ENCODE measurements at regions not wholly inside any gene's neighbourhood (a gene's known extent, or its start where the extent isn't known, plus 50 kb on each side); places are given as distances from the start of the nearest gene placed in this dataset.
"Not testable (repeated sequence)": the region's sequence is repeated elsewhere in the genome, so short reads cannot be mapped to it uniquely, and the experiment has no call there.

- no peak for DNase-seq (ENCODE audit: low read depth)
These were observed 238.6 kb upstream of the SLC8A1 start for GRCh38 chr2:40690525-40690924.

- DNase-seq (ENCODE audit: low read depth) = no peak
These were observed 248.5 kb upstream of the SLC8A1 start for GRCh38 chr2:40700231-40700954.

- DNase-seq (ENCODE audit: low read depth) = not testable (repeated sequence)
These were observed 260.5 kb upstream of the SLC8A1 start for GRCh38 chr2:40712197-40712894.

- no peak for DNase-seq (ENCODE audit: low read depth)
These were observed 265.0 kb upstream of the SLC8A1 start for GRCh38 chr2:40716879-40717278.

- DNase-seq (ENCODE audit: low read depth) = no peak
These were observed 267.5 kb upstream of the SLC8A1 start for GRCh38 chr2:40719414-40719813.

DNA sequence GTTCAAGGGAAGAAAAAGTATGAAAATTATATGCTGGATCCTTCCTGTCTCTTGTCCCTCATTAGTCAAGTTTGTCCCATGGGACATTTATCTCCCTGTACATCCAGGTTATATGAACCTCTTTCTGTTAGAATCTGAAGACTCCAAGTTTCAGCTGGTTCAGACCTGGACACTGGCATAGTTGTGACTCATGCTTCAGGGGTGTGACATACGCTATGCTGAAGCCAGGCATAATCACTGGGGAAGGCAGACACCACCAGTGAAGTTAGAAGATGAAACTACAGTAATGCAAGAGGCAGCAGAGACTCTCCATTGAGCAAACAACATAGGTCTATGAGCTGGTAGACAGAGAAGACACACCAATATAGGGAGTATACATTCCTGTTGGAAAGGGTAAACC lies 269.7 kb upstream of the SLC8A1 start:
- no peak for DNase-seq (ENCODE audit: low read depth)

DNA sequence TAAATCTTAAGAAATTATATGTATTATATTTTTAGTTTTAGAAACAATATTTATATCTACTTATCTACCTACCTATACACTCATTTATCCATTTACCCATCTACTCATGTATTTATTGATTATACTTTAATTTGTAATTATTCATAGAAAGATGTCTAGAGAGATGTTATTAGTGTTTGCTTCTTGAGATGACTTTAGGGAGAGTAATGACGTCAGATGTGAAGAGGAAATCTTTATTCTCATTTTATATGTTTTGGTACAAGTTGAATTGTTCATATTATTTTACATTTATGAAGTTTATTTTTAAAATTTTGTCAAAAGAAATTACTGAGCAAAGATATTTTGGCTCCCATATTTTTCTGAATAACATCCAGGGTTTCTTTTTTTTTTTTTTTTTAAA lies 271.3 kb upstream of the SLC8A1 start:
- no peak for DNase-seq (ENCODE audit: low read depth)

GRCh38 chr2:40725040-40725439 lies 273.1 kb upstream of the SLC8A1 start:
- no peak for DNase-seq (ENCODE audit: low read depth)

DNA sequence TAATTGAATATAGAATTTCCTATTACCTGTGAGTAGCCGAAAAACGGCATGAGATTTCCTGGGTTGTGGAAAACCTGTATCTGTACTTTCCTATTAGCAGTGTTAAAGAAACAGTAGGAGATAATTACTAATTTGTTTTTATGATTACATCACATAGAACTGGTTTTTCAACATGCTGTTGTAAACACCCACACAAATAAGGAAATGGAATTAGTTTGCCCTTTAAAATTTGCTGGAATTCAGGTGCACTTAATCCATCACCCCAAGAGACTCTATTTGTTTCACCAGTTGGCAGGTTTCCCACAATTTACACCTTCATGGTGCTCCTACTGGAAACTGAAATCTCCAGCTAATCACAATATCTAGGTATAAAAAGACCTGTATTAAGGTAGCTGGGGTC lies 274.1 kb upstream of the SLC8A1 start:
- DNase-seq (ENCODE audit: low read depth) = no peak

DNA sequence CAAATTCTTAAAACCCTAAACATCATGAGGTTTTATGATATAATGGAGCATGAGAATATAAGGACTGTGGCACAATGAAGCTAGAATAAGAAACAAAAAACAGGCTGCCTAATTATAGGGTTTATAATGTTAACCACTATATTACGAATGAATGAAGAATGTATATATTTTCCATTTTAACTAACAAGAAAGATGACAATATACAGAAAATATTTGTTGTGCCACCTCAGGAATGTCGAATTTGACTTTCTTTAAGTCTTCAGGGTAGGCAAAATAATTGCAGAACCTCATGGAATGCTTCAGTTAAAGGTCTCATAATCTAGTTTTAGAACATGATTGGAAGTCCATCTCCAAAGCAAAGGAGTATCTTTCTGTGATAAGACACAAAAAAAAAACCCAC lies 282.9 kb upstream of the SLC8A1 start:
- no peak for DNase-seq (ENCODE audit: low read depth)

- DNase-seq (ENCODE audit: low read depth) = no peak
These were observed 285.3 kb upstream of the SLC8A1 start for GRCh38 chr2:40737180-40737579.

GRCh38 chr2:40740419-40740818 lies 288.5 kb upstream of the SLC8A1 start:
- DNase-seq (ENCODE audit: low read depth) = no peak

GRCh38 chr2:40741532-40741931 lies 289.6 kb upstream of the SLC8A1 start:
- no peak for DNase-seq (ENCODE audit: low read depth)

DNA sequence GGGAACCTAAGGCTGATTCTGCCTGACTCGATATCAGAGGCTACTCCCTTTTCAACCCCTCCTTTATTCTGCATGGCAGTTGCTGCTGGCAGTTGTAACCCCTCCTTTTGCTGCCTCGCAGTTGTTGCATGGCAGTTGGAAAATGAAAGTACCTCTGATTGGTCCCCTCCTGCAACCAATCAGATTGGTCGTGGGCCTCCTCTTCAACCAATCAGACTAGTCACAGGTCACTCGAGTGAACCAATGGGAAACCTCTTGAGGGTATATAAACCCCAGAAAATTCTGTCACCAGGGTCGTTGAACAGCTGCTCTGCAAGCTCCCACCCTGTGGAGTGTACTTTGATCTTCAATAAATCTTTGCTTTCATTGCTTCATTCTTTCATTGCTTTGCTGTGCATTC lies 294.3 kb upstream of the SLC8A1 start:
- DNase-seq (ENCODE audit: low read depth) = no peak

DNA sequence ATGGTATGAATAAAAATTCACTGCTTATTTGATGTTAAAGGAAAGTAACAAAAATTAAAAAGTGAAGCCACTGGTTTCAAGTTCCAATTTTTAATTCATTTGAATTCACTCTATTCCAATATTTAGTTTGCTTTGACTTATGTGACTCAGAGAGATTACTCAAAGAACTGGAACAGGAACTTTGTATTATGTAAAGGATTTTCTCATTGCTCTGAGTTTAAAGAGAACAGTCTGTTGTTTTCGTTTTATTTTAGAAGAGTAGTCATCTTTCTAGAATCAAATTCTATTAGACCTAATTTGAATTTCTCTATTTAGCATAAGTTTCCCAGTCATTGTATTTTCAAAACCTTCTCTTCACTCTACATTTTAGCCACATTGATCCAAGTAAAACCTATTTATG lies 300.1 kb upstream of the SLC8A1 start:
- DNase-seq (ENCODE audit: low read depth) = no peak

- no peak for DNase-seq (ENCODE audit: low read depth)
These were observed 300.9 kb upstream of the SLC8A1 start for GRCh38 chr2:40752796-40753195.

- no peak for DNase-seq (ENCODE audit: low read depth)
These were observed 303.0 kb upstream of the SLC8A1 start for GRCh38 chr2:40754912-40755311.

DNA sequence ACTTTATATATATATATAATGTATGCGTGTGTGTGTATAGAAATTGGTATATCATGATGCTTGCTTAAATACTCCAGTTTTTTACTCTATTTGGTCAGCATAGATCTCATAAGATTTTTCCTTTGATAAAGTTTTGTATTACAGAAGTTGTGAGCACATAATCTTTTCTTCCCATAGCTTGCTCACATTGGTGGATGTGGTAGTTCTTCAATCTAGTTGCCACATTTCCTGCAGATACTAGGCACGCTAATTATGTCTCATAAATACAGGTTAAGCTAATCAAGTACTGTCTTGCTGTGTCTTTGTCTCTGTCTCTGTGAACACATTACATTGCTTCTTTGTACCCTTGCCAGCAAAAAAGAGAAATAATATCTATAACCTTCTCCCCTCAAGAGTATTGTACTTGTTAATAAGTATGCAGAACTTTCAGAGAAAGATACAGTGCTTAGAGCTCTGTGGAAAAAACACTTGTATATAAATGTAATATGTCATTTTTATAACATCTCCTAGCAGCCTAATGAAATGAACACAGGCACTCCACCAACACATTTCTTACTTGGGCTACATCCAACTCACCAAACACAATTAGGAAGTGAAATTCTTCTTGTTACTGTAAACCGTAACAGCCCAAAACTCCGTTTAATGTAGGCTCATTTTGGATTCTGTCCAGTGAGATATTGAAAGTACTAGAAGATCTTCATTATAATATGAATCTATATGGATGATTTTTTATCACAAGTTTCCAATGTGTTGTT lies 306.7 kb upstream of the SLC8A1 start:
- no peak for DNase-seq (ENCODE audit: low read depth)

- no peak for DNase-seq (ENCODE audit: low read depth)
These were observed 308.3 kb upstream of the SLC8A1 start for GRCh38 chr2:40760071-40760666.

DNA sequence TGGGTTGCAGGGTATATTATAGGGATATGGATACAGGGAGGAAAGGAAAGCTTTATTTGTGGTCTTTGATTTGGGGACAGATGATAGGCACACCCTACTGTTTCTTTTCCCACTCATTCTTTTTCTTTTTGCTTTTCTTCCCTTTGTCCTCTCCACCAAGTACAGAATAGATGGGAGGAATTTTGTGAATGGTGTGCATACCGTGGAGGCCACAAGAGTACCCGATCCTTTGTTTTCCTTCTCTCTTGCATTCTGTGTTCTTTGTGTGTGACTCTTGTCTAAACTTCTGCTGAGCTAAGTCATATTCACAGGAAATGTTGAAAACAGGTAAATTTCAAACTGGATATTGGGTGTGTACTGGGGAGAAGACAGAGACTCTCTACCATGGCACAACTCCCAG lies 321.4 kb upstream of the SLC8A1 start:
- no peak for DNase-seq (ENCODE audit: low read depth)

GRCh38 chr2:40783704-40784103 lies 331.8 kb upstream of the SLC8A1 start:
- DNase-seq (ENCODE audit: low read depth) = no peak

- DNase-seq (ENCODE audit: low read depth) = no peak
These were observed 334.7 kb upstream of the SLC8A1 start for GRCh38 chr2:40786636-40787035.

GRCh38 chr2:40797120-40797519 lies 345.2 kb upstream of the SLC8A1 start:
- DNase-seq (ENCODE audit: low read depth) = no peak

Data from stimulated activated CD8-positive, alpha-beta memory T cell treated with anti-CD3 and anti-CD28 coated beads, Interleukin-7, amount 100 ng/mL, for 24 hours (primary cell).